Adrenal gland (tissue), 5 donors: ENCODE measurements at regions not wholly inside any gene's neighbourhood (a gene's known extent, or its start where the extent isn't known, plus 50 kb on each side); places are given as distances from the start of the nearest gene placed in this dataset.

Source experiments
- CTCF ChIP-seq, 6 experiments: fragments of 450-650 bp in 4 of 6; fragments of 200-600 bp in 2 of 6; sonication (generic) in 1 of 6; IDR thresholded peaks; 1 replicate in 5 of 6; 2 replicates in 1 of 6; pipeline versions ENCODE4 v1.5.1 to v1.8.0; 2016 to 2021; ENCODE audit warnings: antibody characterized with exemption in 6 of 6, mild to moderate bottlenecking in 2 of 6, moderate library complexity in 1 of 6
- POLR2A ChIP-seq, 2 donors: fragments of 450-650 bp; IDR thresholded peaks; one replicate each; pipeline ENCODE4 v1.6.1; 2017; ENCODE audit warnings: antibody characterized with exemption in 2 of 2, mild to moderate bottlenecking in 2 of 2, moderate library complexity in 1 of 2
- donor health status: DM: no; HTN: no; CAD: no.

- no peak for TF ChIP-seq CTCF (IDR thresholded peaks at IDR 0.05)
- TF ChIP-seq POLR2A (IDR thresholded peaks at IDR 0.05): no peak
These were observed 55.5 kb upstream of the MEF2C start for GRCh38 chr5:88938488-88938887.
